ENCODE measurements at regions not wholly inside any gene's neighbourhood (a gene's known extent, or its start where the extent isn't known, plus 50 kb on each side); places are given as distances from the start of the nearest gene placed in this dataset.
A peak's percentile ranks its signal among the peaks of the same experiment; 100 is the strongest.

- Mint-ChIP-seq H3K9me3 (peaks cover 32% of the 10 kb centered on the region), H3K4me1 (peaks cover 12% of the 10 kb centered on the region; the same call in 1 of the 3 replicates), H3K27ac (no peak overlapping the region), H3K4me3 (no peak overlapping the region), H3K27me3 (ENCODE audit: insufficient read depth, low read depth, poor library complexity) (no peaks in the 10 kb centered on the region), H3K36me3 (ENCODE audit: low read depth) (peaks cover 20% of the 10 kb centered on the region)
- H3K4me3 ChIP-seq: no peak overlapping the region
- no peaks in the 10 kb centered on the region for H3F3A ChIP-seq (replicated peaks; ENCODE audit: low read depth)
- no peaks in the 10 kb centered on the region; the same call in 1 of the 2 replicates for H3K4me1 ChIP-seq (ENCODE audit: insufficient read depth)
- H3K79me2 ChIP-seq (replicated peaks; ENCODE audit: insufficient read depth): no peaks in the 10 kb centered on the region
- no peaks in the 10 kb centered on the region for H4K20me1 ChIP-seq (replicated peaks; ENCODE audit: insufficient read depth)
- ATAC-seq (peak; percentile 79), DNase-seq (ENCODE audit: low spot score) (peak; percentile 79)
- H2AFZ ChIP-seq: peak overlapping the region; percentile 96
- H3K4me2 ChIP-seq: peak overlapping the region; percentile 64; the same call in 1 of the 2 replicates
- H3K27me3 ChIP-seq (ENCODE audit: insufficient read depth): no peaks in the 10 kb centered on the region
- H3K9me2 ChIP-seq (ENCODE audit: insufficient read depth): no peaks in the 10 kb centered on the region
- H3K27ac ChIP-seq (ENCODE audit: low read depth): no peak overlapping the region
- no peak for TF ChIP-seq STAT1 (IDR thresholded peaks at IDR 0.05; ENCODE audit: unreplicated experiment)
- no peak for TF ChIP-seq ZNF462 (CRISPR knock-in tag; IDR thresholded peaks at IDR 0.05)
- no peak for TF ChIP-seq ZNF114 (CRISPR knock-in tag; IDR thresholded peaks at IDR 0.05)
- TF ChIP-seq POLR2AphosphoS5 (IDR thresholded peaks at IDR 0.05; ENCODE audit: low read depth): no peak
- no peak for TF ChIP-seq NANOG (IDR thresholded peaks at IDR 0.05; ENCODE audit: borderline replicate concordance)
- TF ChIP-seq REST (IDR thresholded peaks at IDR 0.05; ENCODE audit: unreplicated experiment): no peak
- no peak for TF ChIP-seq ZNF331 (CRISPR knock-in tag; IDR thresholded peaks at IDR 0.05; ENCODE audit: low read depth)
- TF ChIP-seq CREB1 (CRISPR knock-in tag; IDR thresholded peaks at IDR 0.05; ENCODE audit: low read depth): no peak
- no peak for TF ChIP-seq CTCF (conservative IDR thresholded peaks at IDR 0.05; ENCODE audit: low read depth in 2 of 2)
- no peak for TF ChIP-seq ETS1 (IDR thresholded peaks at IDR 0.05)
- no peak for TF ChIP-seq EZH2 (IDR thresholded peaks at IDR 0.05; ENCODE audit: low read depth, unreplicated experiment)
- TF ChIP-seq EZH2phosphoT487 (IDR thresholded peaks at IDR 0.05; ENCODE audit: unreplicated experiment): no peak
- TF ChIP-seq JUNB (IDR thresholded peaks at IDR 0.05; ENCODE audit: unreplicated experiment): no peak
- peaks cover 4% of the 10 kb centered on the region; the same call in 1 of the 2 replicates for H3K36me3 ChIP-seq (ENCODE audit: insufficient read depth)
Measured at GRCh38 chr7:12839508-12840153, 152.2 kb downstream of the ARL4A start.

Measured in GM23338 (cell line).